Kidney (tissue), 13 donors: ENCODE measurements at regions not wholly inside any gene's neighbourhood (a gene's known extent, or its start where the extent isn't known, plus 50 kb on each side); places are given as distances from the start of the nearest gene placed in this dataset.

Source experiments
- DNase-seq, 5 donors: peaks; one replicate each; pipeline ENCODE4 v3.0.0-alpha.2; 2013 to 2020
- FAIRE-seq: peaks from 2 replicates; lab custom pipeline; 2012; peaks lifted over from hg19 to GRCh38; lab: Jason Lieb, UNC
- H3K27ac ChIP-seq, 2 donors: one replicate each; pipeline ENCODE4 v1.7.0; 2013; ENCODE audit warnings: low read depth in 2 of 2, low read length in 2 of 2, inconsistent platforms in 1 of 2
- H3K27me3 ChIP-seq: one replicate; pipeline ENCODE4 v1.7.1; 2013; ENCODE audit warnings: low read length, inconsistent platforms; ENCODE audit not compliant: control insufficient read depth, insufficient read depth
- H3K36me3 ChIP-seq, 3 donors: one replicate each; pipeline versions ENCODE4 v1.7.0 to v1.7.1; 2013; ENCODE audit warnings: low read length in 3 of 3, control low read depth in 1 of 3, inconsistent platforms in 1 of 3; ENCODE audit not compliant: insufficient read depth in 3 of 3, control insufficient read depth in 2 of 3
- H3K4me1 ChIP-seq, 3 donors: one replicate each; pipeline versions ENCODE4 v1.7.0 to v1.7.1; 2013; ENCODE audit warnings: low read length in 3 of 3, inconsistent platforms in 1 of 3, low read depth in 1 of 3; ENCODE audit not compliant: control insufficient read depth in 2 of 3, insufficient read depth in 2 of 3
- H3K4me3 ChIP-seq, 3 donors: one replicate each; pipeline versions ENCODE4 v1.7.0 to v1.8.1; 2013; ENCODE audit warnings: low read length in 3 of 3, control low read depth in 1 of 3, inconsistent platforms in 1 of 3
- H3K9ac ChIP-seq, 3 donors: one replicate each; pipeline versions ENCODE4 v1.7.0 to v1.7.1; 2013; ENCODE audit warnings: low read length in 3 of 3, control low read depth in 1 of 3, inconsistent platforms in 1 of 3
- H3K9me3 ChIP-seq, 3 donors: one replicate each; pipeline versions ENCODE4 v1.7.0 to v1.7.1; 2013; ENCODE audit warnings: low read length in 3 of 3, control low read depth in 1 of 3, inconsistent platforms in 1 of 3; ENCODE audit not compliant: control insufficient read depth in 2 of 3, insufficient read depth in 1 of 3
- CTCF ChIP-seq: IDR thresholded peaks from 3 replicates; pipeline ENCODE4 v1.5.1; 2012; ENCODE audit warnings: mild to moderate bottlenecking, moderate library complexity, borderline replicate concordance; ENCODE audit not compliant: insufficient read depth; ENCODE audit errors: extremely low read depth
- intact Hi-C: fragments of 100-400 bp; cut with DNase I; formaldehyde crosslinking; loops from one replicate; pipeline ENCODE4 v1.11.1; 2022
- donor health status: control.
- donor health status: control.
- donor health status: control.
- donor health status: control.
- donor health status: control.
- donor health status: DM: yes; HTN: yes; CAD: no.
- donor health status: Normal renal cell carcinoma (clear cell type).

- DNase-seq (no peak), FAIRE-seq (no peak)
- H3K27ac ChIP-seq: no peak overlapping the region
- peaks cover 0 to 18% (median 0%) of the 10 kb centered on the region in 3 donors for H3K4me1 ChIP-seq
- no peak overlapping the region for H3K4me3 ChIP-seq
- H3K36me3 ChIP-seq: no peaks in the 10 kb centered on the region
- no peaks in the 10 kb centered on the region for H3K27me3 ChIP-seq
- no peaks in the 10 kb centered on the region for H3K9me3 ChIP-seq
- intact Hi-C loops: no loop called here
- no peak overlapping the region for H3K9ac ChIP-seq
- no peak for TF ChIP-seq CTCF
Observed at GRCh38 chr10:114726820-114727271, 68.8 kb upstream of the ABLIM1 start.

- Histone ChIP-seq H3K9me3 (no peaks in the 10 kb centered on the region), H3K27ac (no peak overlapping the region), H3K36me3 (no peaks in the 10 kb centered on the region), H3K4me3 (no peak overlapping the region), H3K27me3 (no peaks in the 10 kb centered on the region), H3K9ac (no peak overlapping the region), H3K4me1 (peaks cover 0 to 16% (median 0%) of the 10 kb centered on the region in 3 donors)
- no peak for DNase-seq
- intact Hi-C loops: no loop called here
- FAIRE-seq: no peak
- TF ChIP-seq CTCF: no peak
Observed at GRCh38 chr10:114728325-114728724, 70.2 kb upstream of the ABLIM1 start.

DNA sequence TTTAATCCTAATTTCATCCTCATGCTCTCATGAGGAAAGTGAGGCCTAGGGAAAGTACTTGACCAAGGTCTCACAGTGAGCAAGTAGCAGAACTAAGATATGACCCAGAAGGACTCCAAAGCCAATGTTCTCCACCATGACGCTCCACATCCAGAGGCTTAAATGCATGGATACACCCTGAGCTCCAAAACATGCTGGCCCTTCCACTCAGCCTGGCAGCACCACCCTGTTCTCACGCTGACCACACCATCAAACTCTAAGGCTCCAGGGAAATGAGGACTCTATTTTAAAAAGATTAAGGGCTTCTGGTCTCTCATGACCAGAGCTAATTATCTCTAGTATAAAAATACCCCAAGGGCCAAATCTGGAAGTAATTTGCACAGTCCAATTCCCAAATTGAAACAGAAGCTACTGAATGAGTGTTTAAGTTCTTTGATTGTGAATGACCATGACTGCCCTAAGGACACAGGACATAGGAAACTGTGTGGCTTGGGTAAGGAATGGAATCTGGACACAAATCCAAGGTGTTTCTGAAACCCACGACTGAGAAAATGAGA, 71.1 kb upstream of the ABLIM1 start:
- no peak for DNase-seq
- Histone ChIP-seq H3K9ac (no peak overlapping the region), H3K4me1 (peaks cover 0 to 11% (median 0%) of the 10 kb centered on the region in 3 donors), H3K27ac (no peak overlapping the region), H3K27me3 (no peaks in the 10 kb centered on the region), H3K9me3 (no peaks in the 10 kb centered on the region), H3K4me3 (no peak overlapping the region), H3K36me3 (no peaks in the 10 kb centered on the region)
- intact Hi-C loops: no loop called here
- FAIRE-seq: no peak
- no peak for TF ChIP-seq CTCF

DNA sequence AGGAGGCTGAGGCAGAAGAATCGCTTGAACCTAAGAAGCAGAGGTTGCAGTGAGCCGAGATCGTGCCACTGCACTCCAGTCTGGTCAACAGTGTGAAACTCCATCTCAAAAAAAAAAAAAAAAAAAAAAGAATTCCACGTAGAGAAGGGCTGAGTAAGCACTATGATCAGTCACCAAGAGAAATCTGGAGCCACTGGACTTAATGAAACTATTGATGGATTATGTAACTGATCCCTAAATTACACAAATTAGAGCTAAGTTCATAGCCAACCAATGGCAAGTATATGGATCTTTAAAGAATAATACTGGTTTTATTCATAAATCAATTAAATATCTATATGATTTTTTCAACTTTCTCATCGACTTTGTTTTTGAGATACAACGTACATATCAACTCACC, 72.2 kb upstream of the ABLIM1 start:
- Histone ChIP-seq H3K27me3 (no peaks in the 10 kb centered on the region), H3K36me3 (no peaks in the 10 kb centered on the region), H3K4me3 (no peak overlapping the region), H3K9me3 (no peaks in the 10 kb centered on the region), H3K9ac (no peak overlapping the region), H3K4me1 (peaks cover 0 to 11% (median 0%) of the 10 kb centered on the region in 3 donors), H3K27ac (no peak overlapping the region)
- FAIRE-seq (no peak), DNase-seq (no peak)
- intact Hi-C loops: no loop called here
- no peak for TF ChIP-seq CTCF
